ENCODE measurements at regions not wholly inside any gene's neighbourhood (a gene's known extent, or its start where the extent isn't known, plus 50 kb on each side); places are given as distances from the start of the nearest gene placed in this dataset.
"Not testable (repeated sequence)": the region's sequence is repeated elsewhere in the genome, so short reads cannot be mapped to it uniquely, and the experiment has no call there.

DNA sequence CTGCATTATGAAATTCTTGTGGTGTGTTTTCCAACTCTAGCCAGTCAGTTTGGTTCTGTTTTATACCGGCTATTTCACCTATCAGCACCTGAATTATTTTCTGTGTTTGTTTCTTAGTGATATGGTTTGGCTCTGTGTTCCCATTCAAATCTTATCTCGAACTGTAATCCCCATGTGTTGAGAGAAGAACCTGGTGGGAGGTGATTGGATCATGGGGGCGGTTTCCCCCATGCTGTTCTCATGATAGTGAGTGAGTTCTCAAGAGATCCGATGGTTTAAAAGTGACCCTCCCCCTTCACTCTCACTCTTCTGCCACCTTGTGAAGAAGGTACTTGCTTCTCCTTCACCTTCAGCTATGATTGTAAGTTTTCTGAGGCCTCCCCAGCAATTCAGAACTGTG lies 1006.2 kb upstream of the FOXG1 start:
- not testable (repeated sequence) for H3K9ac ChIP-seq (ENCODE audit: low read length); H3K9me3 ChIP-seq (ENCODE audit: insufficient read depth, low read depth, low read length); DNase-seq; H3K27ac ChIP-seq (ENCODE audit: low read depth, low read length); H3K14ac ChIP-seq (ENCODE audit: low read length); H3K4ac ChIP-seq (ENCODE audit: low read depth, low read length); H3K36me3 ChIP-seq (ENCODE audit: control insufficient read depth in 1 of 2, insufficient read depth in 2 of 2, low read length in 2 of 2); H4K12ac ChIP-seq (ENCODE audit: low read depth, low read length); H2AFZ ChIP-seq (ENCODE audit: insufficient read depth, low read length, poor library complexity); H4K91ac ChIP-seq (ENCODE audit: low read depth, low read length); H2BK120ac ChIP-seq (ENCODE audit: insufficient read depth, low read length, poor library complexity); H3K4me3 ChIP-seq (ENCODE audit: low read depth, low read length); H2AK5ac ChIP-seq (ENCODE audit: low read length); H4K8ac ChIP-seq (ENCODE audit: low read depth, low read length); H3K79me2 ChIP-seq (ENCODE audit: control insufficient read depth, insufficient read depth, low read length, poor library complexity); H2BK5ac ChIP-seq (ENCODE audit: low read depth, low read length, poor library complexity); H3K23ac ChIP-seq (ENCODE audit: low read length); H3K4me2 ChIP-seq (ENCODE audit: low read length); H3K4me1 ChIP-seq (ENCODE audit: control insufficient read depth in 1 of 2, insufficient read depth in 2 of 2, low read length in 2 of 2); H3K79me1 ChIP-seq (ENCODE audit: low read length); H2BK12ac ChIP-seq (ENCODE audit: low read length); H3K18ac ChIP-seq (ENCODE audit: low read length); H3K27me3 ChIP-seq (ENCODE audit: insufficient read depth, low read length)
- no CpG with 5 or more reads among the region's 4 CpGs for WGBS (ENCODE audit: extremely low coverage, insufficient coverage, insufficient read length)

DNA sequence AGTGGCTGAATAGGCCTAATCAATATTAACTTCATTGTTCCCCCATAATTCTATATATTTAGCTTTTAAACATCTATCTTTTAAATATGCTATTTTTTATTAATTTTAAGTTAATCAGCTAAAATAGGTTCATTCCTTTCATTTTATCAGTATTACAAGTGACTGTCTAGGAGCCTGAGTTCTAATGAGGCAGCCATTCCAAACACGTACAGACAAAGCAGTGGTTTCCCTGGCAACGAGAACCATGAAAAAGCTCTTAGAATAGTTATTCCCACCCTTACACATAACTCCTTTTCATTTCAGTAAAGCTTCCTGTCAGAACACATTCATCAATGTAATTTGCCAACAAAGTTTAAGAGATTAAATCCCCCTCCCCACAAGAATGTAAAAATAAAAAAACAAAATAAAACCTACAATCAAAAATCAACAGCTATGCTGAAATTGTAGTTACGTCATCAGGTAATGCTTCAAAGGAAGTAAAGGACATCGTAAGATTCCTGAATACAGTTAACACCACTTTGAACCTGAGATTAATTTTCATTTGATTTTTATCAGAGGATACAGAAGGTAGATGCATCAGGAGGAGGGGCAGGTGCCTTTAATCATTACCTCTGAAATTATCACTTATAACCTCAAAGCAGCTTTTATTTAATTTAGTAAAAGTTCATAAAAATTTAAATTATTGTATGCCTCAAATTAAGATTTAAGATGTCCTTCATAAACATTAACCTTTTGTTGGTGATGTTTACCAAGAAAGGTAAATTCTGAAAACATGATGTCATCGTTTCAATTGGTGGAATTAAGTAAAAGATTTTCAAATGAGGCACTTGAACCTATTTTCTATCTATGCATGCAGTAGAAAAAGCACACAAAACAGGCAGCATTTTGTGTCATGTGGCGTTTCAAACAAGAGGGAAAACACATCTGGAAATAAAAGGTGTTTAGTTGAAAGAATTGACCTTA lies 967.2 kb upstream of the FOXG1 start:
- not testable (repeated sequence) for H3K27ac ChIP-seq (ENCODE audit: low read depth, low read length); H4K12ac ChIP-seq (ENCODE audit: low read depth, low read length); H3K79me1 ChIP-seq (ENCODE audit: low read length); H3K14ac ChIP-seq (ENCODE audit: low read length); H3K9me3 ChIP-seq (ENCODE audit: insufficient read depth, low read depth, low read length); H3K4me1 ChIP-seq (ENCODE audit: control insufficient read depth in 1 of 2, insufficient read depth in 2 of 2, low read length in 2 of 2); H3K9ac ChIP-seq (ENCODE audit: low read length); H3K27me3 ChIP-seq (ENCODE audit: insufficient read depth, low read length); H3K4ac ChIP-seq (ENCODE audit: low read depth, low read length); H2BK120ac ChIP-seq (ENCODE audit: insufficient read depth, low read length, poor library complexity); H3K36me3 ChIP-seq (ENCODE audit: control insufficient read depth in 1 of 2, insufficient read depth in 2 of 2, low read length in 2 of 2); H3K4me3 ChIP-seq (ENCODE audit: low read depth, low read length); H3K4me2 ChIP-seq (ENCODE audit: low read length); H4K91ac ChIP-seq (ENCODE audit: low read depth, low read length); H2AK5ac ChIP-seq (ENCODE audit: low read length); DNase-seq; H2AFZ ChIP-seq (ENCODE audit: insufficient read depth, low read length, poor library complexity); H3K79me2 ChIP-seq (ENCODE audit: control insufficient read depth, insufficient read depth, low read length, poor library complexity); H4K8ac ChIP-seq (ENCODE audit: low read depth, low read length); H3K18ac ChIP-seq (ENCODE audit: low read length); H2BK12ac ChIP-seq (ENCODE audit: low read length); H3K23ac ChIP-seq (ENCODE audit: low read length); H2BK5ac ChIP-seq (ENCODE audit: low read depth, low read length, poor library complexity)
- no CpG with 5 or more reads among the region's 6 CpGs for WGBS (ENCODE audit: extremely low coverage, insufficient coverage, insufficient read length)

DNA sequence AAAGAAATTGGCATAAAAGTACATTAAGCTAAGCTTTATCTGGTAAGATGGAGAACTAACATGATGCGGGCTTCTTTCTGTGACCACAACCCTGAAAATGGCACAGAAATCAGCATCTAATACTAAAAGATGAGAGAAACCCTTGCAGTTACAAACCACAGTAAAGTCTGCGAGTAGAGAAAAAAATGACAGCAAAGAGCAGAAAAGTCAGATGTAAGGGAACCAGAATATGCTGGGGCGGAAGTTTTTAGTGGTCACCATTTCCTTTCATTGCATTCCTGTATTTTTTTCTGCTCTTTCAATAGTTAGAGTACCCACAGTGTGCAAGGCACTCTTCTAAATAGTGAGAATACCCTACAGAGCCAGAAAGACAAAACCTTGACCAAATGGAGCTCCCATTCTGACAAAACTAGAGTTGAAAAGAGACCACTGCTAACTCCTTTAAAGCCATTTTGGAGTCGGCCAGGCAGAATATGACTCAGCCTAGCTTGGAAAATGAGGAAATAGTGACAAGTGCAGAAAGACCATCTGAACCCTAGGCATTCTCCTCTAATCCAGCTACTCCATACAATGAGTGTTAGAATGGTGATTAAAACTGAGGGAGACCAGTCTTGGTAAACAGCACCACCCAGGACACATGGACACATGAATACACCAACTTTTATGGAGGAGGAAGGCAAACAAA lies 948.7 kb upstream of the FOXG1 start:
- H3K27me3 ChIP-seq (ENCODE audit: insufficient read depth, low read length); H2BK5ac ChIP-seq (ENCODE audit: low read depth, low read length, poor library complexity); H3K4me2 ChIP-seq (ENCODE audit: low read length); H2AK5ac ChIP-seq (ENCODE audit: low read length); H3K9me3 ChIP-seq (ENCODE audit: insufficient read depth, low read depth, low read length); H4K8ac ChIP-seq (ENCODE audit: low read depth, low read length); DNase-seq; H3K79me2 ChIP-seq (ENCODE audit: control insufficient read depth, insufficient read depth, low read length, poor library complexity); H2BK120ac ChIP-seq (ENCODE audit: insufficient read depth, low read length, poor library complexity); H3K4me3 ChIP-seq (ENCODE audit: low read depth, low read length); H2BK12ac ChIP-seq (ENCODE audit: low read length); H3K14ac ChIP-seq (ENCODE audit: low read length); H4K91ac ChIP-seq (ENCODE audit: low read depth, low read length); H3K79me1 ChIP-seq (ENCODE audit: low read length); H3K18ac ChIP-seq (ENCODE audit: low read length); H2AFZ ChIP-seq (ENCODE audit: insufficient read depth, low read length, poor library complexity); H3K9ac ChIP-seq (ENCODE audit: low read length); H3K36me3 ChIP-seq (ENCODE audit: control insufficient read depth in 1 of 2, insufficient read depth in 2 of 2, low read length in 2 of 2); H4K12ac ChIP-seq (ENCODE audit: low read depth, low read length); H3K27ac ChIP-seq (ENCODE audit: low read depth, low read length); H3K23ac ChIP-seq (ENCODE audit: low read length); H3K4me1 ChIP-seq (ENCODE audit: control insufficient read depth in 1 of 2, insufficient read depth in 2 of 2, low read length in 2 of 2); H3K4ac ChIP-seq (ENCODE audit: low read depth, low read length): not testable (repeated sequence)
- WGBS (ENCODE audit: extremely low coverage, insufficient coverage, insufficient read length), result no CpG with 5 or more reads among the region's 4 CpGs

DNA sequence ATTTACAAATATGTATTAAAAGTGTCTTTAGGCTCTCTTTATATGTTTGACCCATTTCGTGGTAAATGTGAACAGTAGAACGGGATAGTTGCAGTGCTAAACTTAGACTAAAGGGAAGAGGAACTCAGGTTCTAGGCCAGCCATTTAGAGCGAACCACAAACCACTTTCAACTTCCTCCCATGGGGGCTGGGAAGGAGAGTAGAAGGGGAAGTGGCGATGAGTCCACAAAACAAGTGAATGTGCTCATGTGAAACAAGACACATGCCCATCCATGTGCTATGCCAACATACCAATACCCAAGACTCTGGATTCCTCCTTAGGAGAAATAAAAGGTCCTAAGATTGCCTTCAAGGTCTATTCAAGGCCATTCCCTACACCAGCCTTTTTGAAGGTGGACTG lies 940.4 kb upstream of the FOXG1 start:
- not testable (repeated sequence) for H3K79me2 ChIP-seq (ENCODE audit: control insufficient read depth, insufficient read depth, low read length, poor library complexity); H2AFZ ChIP-seq (ENCODE audit: insufficient read depth, low read length, poor library complexity); H3K9me3 ChIP-seq (ENCODE audit: insufficient read depth, low read depth, low read length); H4K8ac ChIP-seq (ENCODE audit: low read depth, low read length); H3K4me3 ChIP-seq (ENCODE audit: low read depth, low read length); H3K9ac ChIP-seq (ENCODE audit: low read length); H4K12ac ChIP-seq (ENCODE audit: low read depth, low read length); H2BK120ac ChIP-seq (ENCODE audit: insufficient read depth, low read length, poor library complexity); H3K79me1 ChIP-seq (ENCODE audit: low read length); H3K4me2 ChIP-seq (ENCODE audit: low read length); H3K4me1 ChIP-seq (ENCODE audit: control insufficient read depth in 1 of 2, insufficient read depth in 2 of 2, low read length in 2 of 2); H3K14ac ChIP-seq (ENCODE audit: low read length); H3K27ac ChIP-seq (ENCODE audit: low read depth, low read length); H3K23ac ChIP-seq (ENCODE audit: low read length); H3K27me3 ChIP-seq (ENCODE audit: insufficient read depth, low read length); H2AK5ac ChIP-seq (ENCODE audit: low read length); H2BK5ac ChIP-seq (ENCODE audit: low read depth, low read length, poor library complexity); DNase-seq; H2BK12ac ChIP-seq (ENCODE audit: low read length); H3K18ac ChIP-seq (ENCODE audit: low read length); H3K36me3 ChIP-seq (ENCODE audit: control insufficient read depth in 1 of 2, insufficient read depth in 2 of 2, low read length in 2 of 2); H4K91ac ChIP-seq (ENCODE audit: low read depth, low read length); H3K4ac ChIP-seq (ENCODE audit: low read depth, low read length)
- WGBS (ENCODE audit: extremely low coverage, insufficient coverage, insufficient read length), result no CpG with 5 or more reads among the region's 4 CpGs
